ENCODE measurements at regions not wholly inside any gene's neighbourhood (a gene's known extent, or its start where the extent isn't known, plus 50 kb on each side); places are given as distances from the start of the nearest gene placed in this dataset.

DNA sequence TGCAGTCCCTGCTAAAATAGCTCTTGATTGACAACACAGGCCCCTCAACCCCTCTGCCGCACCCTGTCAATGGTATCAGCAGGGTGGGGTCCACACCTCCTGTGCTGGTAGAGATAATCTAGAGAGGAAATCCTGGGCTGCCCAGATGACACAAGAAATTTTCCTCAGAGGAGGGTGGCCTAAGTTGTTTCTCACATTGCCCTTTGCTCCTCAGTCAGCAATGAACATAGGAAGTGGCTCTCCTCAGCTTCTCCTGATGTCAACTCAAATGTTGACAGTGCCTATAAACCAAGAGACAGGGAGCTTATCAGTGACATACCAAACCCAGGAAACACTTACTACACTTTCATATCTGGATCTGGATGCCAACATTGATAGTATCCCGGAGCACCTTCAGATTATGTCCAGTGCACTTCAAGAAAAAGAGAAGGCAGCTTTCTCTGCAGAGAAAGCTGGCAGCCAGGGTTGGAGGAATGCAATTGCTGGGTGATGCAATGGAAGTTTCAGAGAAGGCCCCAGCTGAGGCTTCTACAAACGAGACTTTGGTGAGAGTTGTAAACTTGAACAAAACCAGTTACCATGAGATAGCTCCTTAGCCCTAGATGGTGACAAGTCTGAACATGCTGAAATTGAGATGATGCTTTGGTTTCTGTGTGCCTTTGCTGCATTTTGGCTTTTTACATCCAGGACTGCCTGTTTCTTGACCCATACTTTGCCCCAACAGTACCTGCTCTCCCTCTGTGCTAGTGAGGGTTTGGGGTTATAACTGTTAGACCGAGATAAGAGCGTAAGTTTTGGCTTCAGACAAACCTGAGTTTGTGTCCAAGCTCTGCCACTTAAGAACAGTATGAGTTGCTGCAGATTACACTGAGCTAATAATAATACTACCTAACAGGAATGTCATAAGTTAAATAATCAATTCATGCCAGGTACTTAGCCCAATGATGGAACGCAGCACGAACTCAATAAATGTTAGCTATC is 183.5 kb downstream of the NUAK1 start:
- intact Hi-C loops (cut with micrococcal nuclease) = no loop called here
- Histone ChIP-seq H3K27me3 (ENCODE audit: insufficient read depth, low read length) (peaks cover 14% of the 10 kb centered on the region; the same call in 1 of the 2 replicates), H3K27ac (ENCODE audit: low read depth, low read length) (no peak overlapping the region), H2AFZ (ENCODE audit: low read depth, low read length, poor library complexity, severe bottlenecking) (no peak overlapping the region), H3K9ac (ENCODE audit: low read length) (no peak overlapping the region), H4K20me1 (ENCODE audit: insufficient read depth) (no peaks in the 10 kb centered on the region), H3K4me3 (replicated peaks in 1 of 2; ENCODE audit: low read depth in 1 of 2, low read length in 2 of 2) (no peak overlapping the region), H3K4me2 (ENCODE audit: low read length) (no peak overlapping the region), H3K9me3 (ENCODE audit: control insufficient read depth in 1 of 2, insufficient read depth in 1 of 2, low read depth in 1 of 2, low read length in 2 of 2) (no peaks in the 10 kb centered on the region), H3K9me2 (ENCODE audit: insufficient read depth) (no peaks in the 10 kb centered on the region), H3K36me3 (ENCODE audit: control insufficient read depth in 1 of 2, insufficient read depth in 2 of 2, low read length in 2 of 2) (no peaks in the 10 kb centered on the region), H3K4me1 (ENCODE audit: control insufficient read depth in 1 of 2, insufficient read depth in 2 of 2, low read length in 2 of 2) (no peaks in the 10 kb centered on the region), H3K79me2 (ENCODE audit: insufficient read depth, low read length) (no peaks in the 10 kb centered on the region)
- ATAC-seq (no peak), DNase-seq (ENCODE audit: low read depth, low spot score) (no peak)
- CTCF ChIA-PET = no interaction called here
- BruUV-seq (replicated peaks) = no TSS peak
- TF ChIP-seq, protein P1, sequence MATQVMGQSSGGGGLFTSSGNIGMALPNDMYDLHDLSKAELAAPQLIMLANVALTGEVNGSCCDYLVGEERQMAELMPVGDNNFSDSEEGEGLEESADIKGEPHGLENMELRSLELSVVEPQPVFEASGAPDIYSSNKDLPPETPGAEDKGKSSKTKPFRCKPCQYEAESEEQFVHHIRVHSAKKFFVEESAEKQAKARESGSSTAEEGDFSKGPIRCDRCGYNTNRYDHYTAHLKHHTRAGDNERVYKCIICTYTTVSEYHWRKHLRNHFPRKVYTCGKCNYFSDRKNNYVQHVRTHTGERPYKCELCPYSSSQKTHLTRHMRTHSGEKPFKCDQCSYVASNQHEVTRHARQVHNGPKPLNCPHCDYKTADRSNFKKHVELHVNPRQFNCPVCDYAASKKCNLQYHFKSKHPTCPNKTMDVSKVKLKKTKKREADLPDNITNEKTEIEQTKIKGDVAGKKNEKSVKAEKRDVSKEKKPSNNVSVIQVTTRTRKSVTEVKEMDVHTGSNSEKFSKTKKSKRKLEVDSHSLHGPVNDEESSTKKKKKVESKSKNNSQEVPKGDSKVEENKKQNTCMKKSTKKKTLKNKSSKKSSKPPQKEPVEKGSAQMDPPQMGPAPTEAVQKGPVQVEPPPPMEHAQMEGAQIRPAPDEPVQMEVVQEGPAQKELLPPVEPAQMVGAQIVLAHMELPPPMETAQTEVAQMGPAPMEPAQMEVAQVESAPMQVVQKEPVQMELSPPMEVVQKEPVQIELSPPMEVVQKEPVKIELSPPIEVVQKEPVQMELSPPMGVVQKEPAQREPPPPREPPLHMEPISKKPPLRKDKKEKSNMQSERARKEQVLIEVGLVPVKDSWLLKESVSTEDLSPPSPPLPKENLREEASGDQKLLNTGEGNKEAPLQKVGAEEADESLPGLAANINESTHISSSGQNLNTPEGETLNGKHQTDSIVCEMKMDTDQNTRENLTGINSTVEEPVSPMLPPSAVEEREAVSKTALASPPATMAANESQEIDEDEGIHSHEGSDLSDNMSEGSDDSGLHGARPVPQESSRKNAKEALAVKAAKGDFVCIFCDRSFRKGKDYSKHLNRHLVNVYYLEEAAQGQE (IDR thresholded peaks at IDR 0.05; ENCODE audit: low read depth) = no peak
- TF ChIP-seq TCF7L2 (IDR thresholded peaks at IDR 0.05; ENCODE audit: borderline replicate concordance, extremely low read depth, insufficient read depth, insufficient read length) (no peak), ZNF274 (IDR thresholded peaks at IDR 0.05; ENCODE audit: low read depth, low read length) (no peak), POLR2AphosphoS5 (IDR thresholded peaks at IDR 0.05; ENCODE audit: low read depth, low read length) (no peak), ZFX (IDR thresholded peaks at IDR 0.05) (no peak), CEBPB (IDR thresholded peaks at IDR 0.05; ENCODE audit: low read depth) (no peak), JUND (IDR thresholded peaks at IDR 0.05) (no peak), EZH2 (IDR thresholded peaks at IDR 0.05) (no peak), SP1 (IDR thresholded peaks at IDR 0.05; ENCODE audit: low read depth) (no peak), EGR1 (IDR thresholded peaks at IDR 0.05; ENCODE audit: low read depth) (no peak), EZH2phosphoT487 (IDR thresholded peaks at IDR 0.05; ENCODE audit: borderline replicate concordance) (no peak), ELF1 (IDR thresholded peaks at IDR 0.05; ENCODE audit: borderline replicate concordance, low read depth) (no peak), YY1 (IDR thresholded peaks at IDR 0.05; ENCODE audit: extremely low read depth, insufficient replicate concordance, low read depth, low read length) (no peak), RAD21 (IDR thresholded peaks at IDR 0.05; ENCODE audit: low read depth) (no peak)
- TF ChIP-seq, protein P2, sequence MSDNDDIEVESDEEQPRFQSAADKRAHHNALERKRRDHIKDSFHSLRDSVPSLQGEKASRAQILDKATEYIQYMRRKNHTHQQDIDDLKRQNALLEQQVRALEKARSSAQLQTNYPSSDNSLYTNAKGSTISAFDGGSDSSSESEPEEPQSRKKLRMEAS (IDR thresholded peaks at IDR 0.05) = no peak
- TF ChIP-seq, protein P3, sequence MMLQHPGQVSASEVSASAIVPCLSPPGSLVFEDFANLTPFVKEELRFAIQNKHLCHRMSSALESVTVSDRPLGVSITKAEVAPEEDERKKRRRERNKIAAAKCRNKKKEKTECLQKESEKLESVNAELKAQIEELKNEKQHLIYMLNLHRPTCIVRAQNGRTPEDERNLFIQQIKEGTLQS (IDR thresholded peaks at IDR 0.05) = no peak
- TF ChIP-seq, protein P4, sequence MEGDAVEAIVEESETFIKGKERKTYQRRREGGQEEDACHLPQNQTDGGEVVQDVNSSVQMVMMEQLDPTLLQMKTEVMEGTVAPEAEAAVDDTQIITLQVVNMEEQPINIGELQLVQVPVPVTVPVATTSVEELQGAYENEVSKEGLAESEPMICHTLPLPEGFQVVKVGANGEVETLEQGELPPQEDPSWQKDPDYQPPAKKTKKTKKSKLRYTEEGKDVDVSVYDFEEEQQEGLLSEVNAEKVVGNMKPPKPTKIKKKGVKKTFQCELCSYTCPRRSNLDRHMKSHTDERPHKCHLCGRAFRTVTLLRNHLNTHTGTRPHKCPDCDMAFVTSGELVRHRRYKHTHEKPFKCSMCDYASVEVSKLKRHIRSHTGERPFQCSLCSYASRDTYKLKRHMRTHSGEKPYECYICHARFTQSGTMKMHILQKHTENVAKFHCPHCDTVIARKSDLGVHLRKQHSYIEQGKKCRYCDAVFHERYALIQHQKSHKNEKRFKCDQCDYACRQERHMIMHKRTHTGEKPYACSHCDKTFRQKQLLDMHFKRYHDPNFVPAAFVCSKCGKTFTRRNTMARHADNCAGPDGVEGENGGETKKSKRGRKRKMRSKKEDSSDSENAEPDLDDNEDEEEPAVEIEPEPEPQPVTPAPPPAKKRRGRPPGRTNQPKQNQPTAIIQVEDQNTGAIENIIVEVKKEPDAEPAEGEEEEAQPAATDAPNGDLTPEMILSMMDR (IDR thresholded peaks at IDR 0.05 in 2 of 3, conservative IDR thresholded peaks at IDR 0.05 in 1 of 3; ENCODE audit: borderline replicate concordance in 1 of 3, insufficient read depth in 1 of 3, low read depth in 2 of 3, low read length in 2 of 3) = no peak
- TF ChIP-seq, protein P5, sequence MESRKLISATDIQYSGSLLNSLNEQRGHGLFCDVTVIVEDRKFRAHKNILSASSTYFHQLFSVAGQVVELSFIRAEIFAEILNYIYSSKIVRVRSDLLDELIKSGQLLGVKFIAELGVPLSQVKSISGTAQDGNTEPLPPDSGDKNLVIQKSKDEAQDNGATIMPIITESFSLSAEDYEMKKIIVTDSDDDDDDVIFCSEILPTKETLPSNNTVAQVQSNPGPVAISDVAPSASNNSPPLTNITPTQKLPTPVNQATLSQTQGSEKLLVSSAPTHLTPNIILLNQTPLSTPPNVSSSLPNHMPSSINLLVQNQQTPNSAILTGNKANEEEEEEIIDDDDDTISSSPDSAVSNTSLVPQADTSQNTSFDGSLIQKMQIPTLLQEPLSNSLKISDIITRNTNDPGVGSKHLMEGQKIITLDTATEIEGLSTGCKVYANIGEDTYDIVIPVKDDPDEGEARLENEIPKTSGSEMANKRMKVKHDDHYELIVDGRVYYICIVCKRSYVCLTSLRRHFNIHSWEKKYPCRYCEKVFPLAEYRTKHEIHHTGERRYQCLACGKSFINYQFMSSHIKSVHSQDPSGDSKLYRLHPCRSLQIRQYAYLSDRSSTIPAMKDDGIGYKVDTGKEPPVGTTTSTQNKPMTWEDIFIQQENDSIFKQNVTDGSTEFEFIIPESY (IDR thresholded peaks at IDR 0.05; ENCODE audit: extremely low read depth, insufficient replicate concordance, low read length) = no peak
- RAD21 ChIA-PET (ENCODE audit: low non-redundant PET in 1 of 2, low total read pairs in 2 of 2, uncharacterized antibody in 2 of 2, unreplicated experiment in 2 of 2) = no interaction called here
- POLR2A ChIA-PET = no interaction called here
